CD4-positive, alpha-beta T cell treated with Interleukin-1 beta for 1 hour (primary cell): ENCODE measurements at regions not wholly inside any gene's neighbourhood (a gene's known extent, or its start where the extent isn't known, plus 50 kb on each side); places are given as distances from the start of the nearest gene placed in this dataset.
"Not testable (repeated sequence)": the region's sequence is repeated elsewhere in the genome, so short reads cannot be mapped to it uniquely, and the experiment has no call there.

ENCODE experiments used
- DNase-seq, 2 donors: peaks; one replicate each; pipeline ENCODE4 v3.0.0-alpha.2; 2020 to 2022

DNA sequence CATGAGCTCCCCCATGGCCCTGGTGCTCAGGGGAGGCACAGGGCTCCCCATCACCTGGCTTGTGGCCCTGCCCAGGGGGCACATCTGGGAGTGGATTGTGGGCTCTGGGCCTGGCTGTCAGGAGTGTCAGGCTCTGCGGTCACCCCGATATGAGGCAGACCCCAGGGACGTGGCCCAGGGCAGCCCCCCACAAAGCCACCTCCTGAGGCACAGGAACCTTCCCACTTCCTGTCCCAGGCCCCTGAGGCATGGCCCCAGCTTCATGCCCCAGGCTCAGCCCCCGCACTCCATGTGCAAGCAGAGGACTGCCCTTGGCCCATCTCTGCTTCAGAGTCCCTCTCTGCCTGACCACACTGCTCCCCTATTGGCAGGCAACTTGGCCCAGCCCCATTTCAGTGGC, 160.3 kb downstream of the PCTP start:
- no peak for DNase-seq

DNA sequence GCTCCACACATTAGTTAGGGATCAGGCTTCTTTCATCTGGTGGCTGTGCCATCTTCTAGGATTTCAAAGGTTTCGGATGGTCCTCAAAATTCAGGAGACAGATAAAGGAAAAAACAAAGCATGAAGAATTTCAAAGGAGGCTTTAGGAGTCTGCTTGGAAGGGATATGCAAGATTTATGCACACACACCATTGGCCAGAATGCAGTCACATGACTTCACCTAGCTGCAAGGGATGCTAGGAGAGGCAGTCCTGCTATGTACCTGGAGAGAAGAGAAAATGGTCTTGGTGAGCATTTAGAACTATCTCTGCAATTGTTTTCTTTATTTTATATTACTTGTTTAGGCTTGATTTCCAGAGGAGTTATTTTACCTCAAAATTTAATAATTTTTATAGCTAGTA, 174.6 kb downstream of the PCTP start:
- DNase-seq, result no peak

DNA sequence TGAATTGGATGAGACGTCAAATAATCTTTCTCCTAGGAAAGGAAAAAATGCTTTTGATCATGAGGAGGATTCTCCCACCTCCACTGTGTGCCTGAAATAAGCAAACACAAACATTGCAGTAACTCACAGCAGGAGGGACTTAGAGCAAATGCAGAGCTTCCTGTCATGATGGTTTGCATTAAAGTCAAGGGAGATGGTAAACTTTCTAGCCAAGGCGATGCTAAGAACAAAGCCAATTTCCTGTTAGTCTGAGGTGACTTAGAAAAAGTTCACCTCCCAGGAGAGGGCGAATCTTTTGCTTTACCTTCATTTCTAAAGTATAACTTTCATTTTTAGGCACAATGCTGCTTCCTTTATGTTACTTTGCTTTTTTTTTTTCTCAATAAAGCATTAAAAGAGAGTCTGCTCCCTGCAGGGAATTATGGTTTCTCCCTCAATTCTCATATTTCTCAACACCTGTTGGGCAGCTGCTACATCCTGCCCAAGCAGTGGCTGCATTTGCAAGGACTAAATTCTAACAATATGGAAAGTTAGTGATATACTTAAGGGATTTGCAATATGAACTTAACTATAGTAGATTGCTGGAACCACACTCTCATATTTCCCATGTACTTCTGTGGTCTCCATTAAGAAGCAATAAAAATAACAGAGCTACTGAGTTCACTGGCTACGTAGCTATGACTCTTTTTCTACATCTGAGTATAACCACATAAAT, 175.6 kb downstream of the PCTP start:
- no peak for DNase-seq

DNA sequence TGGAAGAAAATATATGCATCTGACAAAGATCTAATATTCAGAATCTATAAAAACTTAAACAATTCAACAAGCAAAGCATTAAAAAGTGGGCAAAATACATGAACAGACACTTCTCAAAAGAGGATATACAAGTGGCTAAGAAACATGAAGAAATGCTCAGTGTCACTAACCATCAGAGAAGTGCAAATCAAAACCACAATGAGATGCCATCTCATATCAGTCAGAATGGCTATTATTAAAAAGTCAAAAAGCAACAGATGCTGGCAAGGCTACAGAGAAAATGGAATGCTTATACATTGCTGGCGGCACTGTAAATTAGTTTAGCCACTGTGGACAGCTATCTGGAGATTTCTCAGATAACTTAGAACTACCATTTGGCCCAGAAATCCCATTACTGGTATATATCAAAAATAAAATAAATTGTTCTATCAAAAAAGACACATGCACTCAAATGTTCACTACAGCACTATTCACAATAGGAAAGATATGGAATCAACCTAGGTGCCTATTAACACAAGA, 179.5 kb downstream of the PCTP start:
- DNase-seq, result no peak

DNA sequence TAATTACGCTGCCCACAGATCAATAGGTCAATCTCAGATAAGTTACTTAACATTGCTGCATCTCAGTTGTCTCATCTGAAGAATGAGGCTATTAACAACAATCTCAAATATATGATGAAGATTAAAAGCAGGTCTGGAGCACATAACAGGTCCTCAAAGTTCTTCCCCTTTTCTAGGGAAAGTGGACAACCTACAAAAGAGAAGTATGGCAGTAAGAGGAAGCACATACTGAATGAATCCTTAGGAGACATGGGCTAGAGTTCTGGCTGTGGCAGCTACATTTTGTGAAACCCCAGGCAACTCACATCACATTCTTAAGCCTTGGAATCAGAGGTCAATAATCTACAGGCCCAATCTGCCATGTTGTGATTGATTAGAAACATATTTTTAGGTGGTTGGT, 180.6 kb downstream of the PCTP start:
- DNase-seq, result no peak

DNA sequence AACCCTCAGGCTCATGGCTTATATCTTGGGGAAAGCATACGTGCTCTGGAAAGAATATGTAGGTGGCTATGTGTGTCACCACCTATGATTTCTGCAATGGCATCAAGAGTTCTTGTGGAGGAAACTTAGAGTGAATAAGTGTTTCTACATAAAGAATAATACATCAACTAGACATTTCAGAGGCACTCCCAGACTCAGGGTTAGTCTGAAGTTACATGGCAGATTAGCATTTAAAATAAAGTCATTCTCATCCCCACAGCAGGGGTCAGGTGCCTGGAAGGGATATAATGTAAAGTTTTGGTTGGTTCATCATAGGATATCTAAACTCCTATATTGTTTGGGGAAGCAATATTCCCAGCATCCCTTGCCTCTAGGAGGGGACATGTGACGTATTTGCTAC, 182.1 kb downstream of the PCTP start:
- DNase-seq, result no peak

DNA sequence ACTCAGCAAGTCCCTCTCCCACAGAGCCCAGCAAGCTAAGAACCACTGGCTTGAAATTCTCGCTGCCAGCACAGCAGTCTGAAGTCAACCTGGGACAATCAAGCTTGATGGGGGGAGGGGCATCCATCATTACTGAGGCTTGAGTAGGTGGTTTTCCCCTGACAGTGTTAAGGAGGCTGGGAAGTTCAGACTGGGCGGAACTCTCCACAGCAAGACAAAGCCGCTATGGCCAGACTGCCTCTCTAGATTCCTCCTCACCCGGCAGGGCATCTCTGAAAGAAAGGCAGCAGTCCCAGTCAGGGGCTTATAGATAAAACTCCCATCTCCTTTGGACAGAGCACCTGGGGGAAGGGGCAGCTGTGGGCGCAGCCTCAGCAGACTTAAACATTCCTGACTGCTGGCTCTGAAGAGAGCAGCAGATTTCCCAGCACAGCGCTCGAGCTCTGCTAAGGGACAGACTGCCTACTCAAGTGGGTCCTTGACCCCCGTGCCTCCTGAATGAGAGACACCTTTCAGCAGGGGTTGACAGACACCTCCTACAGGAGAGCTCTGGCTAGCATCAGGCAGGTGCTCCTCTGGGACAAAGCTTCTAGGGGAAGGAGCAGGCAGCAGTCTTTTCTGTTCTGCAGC, 188.4 kb downstream of the PCTP start:
- DNase-seq, result not testable (repeated sequence)

DNA sequence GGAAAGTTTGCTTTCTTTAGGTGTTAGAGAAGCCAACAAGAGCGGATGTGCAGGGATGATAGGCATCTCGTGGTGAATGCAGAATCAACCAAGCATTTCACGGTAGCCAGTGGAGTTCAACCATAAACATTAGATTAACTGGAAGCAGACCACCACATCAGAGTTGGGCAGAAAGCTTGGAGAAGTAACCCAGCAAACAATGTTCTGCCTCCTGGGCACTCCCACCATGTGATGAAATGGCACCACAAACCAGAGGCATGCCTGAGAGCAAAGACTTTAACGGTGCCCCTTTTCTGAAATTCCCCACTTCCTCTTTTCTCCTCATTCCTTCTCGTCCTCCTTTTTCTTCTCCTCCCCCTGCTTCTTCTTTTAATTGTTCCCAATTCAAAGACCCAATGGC, 193.5 kb upstream of the ANKFN1 start:
- DNase-seq, result no peak

DNA sequence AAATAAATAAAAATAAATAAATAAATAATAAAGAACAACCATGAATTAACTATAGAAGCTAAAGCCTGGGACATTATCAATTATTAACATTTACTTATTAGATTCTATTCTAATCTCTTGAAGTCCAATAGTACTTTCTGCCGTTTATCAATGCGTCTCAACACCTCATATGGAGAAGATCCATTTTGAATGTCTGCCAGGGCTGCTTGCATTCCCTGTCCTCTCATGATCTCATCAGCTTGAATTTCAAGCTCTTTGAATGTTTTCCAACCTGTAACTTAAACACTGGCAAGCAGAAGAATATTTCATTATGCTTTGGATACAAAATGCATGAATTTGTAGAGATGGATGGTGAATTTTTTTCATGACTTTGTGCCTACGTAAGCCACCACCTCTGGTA, 191.9 kb upstream of the ANKFN1 start:
- no peak for DNase-seq

DNA sequence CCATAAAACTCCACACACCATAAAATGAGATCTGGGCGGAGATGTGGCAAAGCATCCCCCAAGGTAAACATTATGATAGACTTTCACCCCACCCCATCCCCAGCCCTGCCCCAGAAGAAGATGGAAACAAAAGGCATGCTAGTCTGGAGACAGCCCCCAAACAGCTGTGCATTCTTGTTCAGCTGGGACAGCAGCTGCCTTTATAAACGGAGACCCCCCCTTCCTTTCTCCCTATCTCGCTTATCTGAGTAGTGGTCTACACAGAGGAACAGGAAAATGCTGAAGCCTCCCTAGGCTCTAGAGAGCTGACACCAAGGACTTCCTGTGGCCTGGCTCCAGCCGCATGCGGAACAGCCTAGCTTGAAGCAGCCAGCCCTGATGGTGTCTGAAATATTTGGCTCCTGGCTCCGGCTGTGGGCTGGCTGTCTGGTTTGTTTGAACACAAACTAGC, 190.3 kb upstream of the ANKFN1 start:
- DNase-seq, result no peak

DNA sequence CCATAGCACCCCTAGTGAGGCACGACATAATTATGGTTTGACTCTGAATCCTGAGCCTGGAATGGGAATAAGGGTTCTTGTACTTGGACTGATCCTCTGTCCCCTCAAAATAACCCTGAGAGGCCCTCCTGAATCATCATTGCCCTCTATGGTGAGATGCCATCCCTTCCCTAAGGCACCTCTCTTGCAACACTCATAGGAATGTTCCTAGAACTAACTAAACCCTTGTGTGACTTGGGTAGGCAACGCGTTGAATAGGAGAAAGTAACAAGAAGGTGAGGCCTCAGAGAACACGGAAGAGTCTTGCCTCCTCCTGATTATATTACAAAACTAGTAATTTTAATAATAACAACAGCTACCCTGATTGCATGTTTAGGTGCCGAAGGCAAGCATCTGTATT, 189.1 kb upstream of the ANKFN1 start:
- DNase-seq, result no peak

DNA sequence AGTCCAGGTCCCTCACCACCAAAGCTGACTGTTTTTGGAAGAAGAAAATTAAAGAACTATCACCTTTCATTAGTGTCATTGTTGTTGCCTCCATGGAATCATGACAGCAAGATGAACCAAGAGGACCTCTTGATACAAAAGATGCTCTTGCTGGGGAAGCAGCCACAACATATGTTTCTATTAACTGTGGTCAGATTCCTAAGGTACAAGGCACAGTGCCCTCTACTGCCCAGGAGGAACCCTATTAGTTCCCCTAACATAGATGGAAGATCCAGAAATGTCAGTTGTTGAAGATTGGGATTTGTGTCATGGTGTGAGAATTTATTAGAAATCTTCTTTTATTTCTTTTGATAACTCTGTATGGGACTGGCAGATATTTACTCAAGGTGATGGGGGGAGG, 188.2 kb upstream of the ANKFN1 start:
- no peak for DNase-seq

DNA sequence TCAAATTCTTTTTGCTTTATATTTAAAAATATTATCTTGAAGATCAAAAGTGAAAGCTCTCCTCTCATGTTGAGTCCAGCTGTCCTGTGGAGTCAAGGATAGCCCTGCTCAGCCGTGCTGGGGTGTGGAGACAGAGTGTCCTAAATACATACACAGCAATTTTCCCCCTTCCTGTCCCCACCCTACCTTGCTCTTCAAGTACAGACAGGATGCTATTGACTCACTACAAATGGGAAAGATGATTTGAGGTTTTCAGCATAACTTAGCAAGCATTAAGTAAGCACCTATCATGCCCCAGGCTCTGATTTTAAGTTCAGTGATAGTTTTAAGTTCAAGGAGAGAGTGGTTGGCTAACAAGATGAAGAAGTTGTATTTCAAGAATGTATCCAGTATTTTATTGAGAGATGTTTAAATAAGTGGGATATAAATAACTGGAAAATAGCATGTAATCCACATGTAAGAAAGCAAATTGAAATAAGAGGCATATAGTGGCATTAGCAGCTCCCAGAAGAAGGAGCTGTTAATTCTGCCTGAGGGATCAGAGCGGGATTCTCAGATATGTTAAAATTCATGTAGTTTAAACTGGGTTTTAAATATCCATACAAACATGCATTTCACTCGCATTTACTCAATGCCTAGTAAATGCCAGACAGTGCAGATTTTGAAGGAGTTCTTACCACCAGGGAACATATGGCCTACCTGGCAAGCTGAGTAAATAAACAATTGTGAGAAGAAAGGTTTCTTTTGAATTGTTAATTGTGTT, 183.5 kb upstream of the ANKFN1 start:
- DNase-seq, result no peak

DNA sequence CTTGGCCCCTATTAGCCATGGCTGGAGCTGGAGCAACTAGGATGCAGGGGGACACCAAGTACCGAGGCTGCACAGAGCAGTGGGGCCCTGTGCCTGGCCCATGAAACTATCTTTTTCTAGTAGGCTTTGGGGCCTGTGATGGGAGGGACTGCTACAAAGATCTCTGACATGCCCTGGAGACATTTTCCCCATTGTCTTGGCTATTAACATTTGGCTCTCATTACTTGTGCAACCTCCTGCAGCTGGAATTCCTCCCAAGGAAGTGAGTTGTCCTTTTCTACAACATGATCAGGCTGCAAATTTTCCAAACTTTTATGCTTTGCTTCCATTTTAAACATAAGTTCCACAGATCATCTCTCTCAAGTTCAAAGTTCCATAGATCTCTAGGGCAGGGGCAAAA, 174.7 kb upstream of the ANKFN1 start:
- no peak for DNase-seq

DNA sequence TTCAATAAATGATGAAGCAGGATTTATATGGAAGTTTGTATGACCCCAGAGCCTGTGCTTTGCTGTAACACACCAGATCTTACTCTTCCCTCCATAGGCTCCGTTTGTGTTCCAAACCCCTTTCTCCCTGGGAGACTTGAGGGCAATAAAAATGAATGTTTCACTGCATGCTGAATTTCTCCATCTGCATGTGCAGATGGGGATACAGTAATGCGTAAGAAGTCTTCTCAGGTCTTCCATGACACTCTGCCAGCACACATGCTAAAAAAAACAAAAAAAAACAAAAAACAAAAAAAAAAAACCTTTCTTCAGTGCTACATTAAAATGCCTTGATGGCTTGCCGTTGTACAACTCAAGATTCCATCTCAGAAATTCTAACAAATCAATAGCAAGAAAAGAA, 170.2 kb upstream of the ANKFN1 start:
- no peak for DNase-seq

DNA sequence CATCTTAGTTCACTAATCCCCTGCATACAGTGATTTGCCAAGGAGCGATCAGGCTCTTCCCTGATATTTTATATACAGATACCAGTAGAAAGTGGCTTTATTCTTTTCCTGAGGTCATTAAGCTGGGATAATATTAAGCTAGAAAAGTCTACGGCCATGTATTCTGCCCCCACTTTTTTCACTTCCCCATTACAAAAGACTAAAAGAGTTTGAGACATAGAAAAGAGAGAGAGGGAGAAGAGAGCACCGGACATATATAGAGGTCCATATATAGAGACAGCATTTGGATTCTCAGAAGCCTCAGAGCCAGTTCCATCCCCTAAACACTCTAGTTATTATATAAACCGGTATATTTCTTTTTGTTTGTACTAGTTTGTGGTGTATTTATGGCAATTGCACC, 166.5 kb upstream of the ANKFN1 start:
- no peak for DNase-seq

DNA sequence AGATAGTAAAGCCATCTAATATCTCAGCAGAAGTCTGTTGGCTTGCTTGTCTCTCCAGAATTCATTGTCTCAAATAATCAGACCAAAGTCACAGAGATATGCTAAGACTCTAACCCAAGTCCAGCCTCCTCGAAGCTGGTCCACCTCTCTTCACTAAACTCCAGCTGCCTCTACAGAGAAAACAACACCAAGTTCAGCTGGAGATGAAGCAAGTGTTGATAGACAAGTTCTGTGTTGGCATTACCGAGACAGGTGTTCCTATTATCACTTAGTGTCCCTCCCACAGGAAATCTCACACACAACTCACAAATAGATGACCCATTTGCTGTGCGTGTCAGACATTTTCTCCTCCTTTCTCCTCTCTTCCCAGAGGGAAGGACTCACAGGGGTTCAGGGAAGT, 164.4 kb upstream of the ANKFN1 start:
- DNase-seq, result no peak

DNA sequence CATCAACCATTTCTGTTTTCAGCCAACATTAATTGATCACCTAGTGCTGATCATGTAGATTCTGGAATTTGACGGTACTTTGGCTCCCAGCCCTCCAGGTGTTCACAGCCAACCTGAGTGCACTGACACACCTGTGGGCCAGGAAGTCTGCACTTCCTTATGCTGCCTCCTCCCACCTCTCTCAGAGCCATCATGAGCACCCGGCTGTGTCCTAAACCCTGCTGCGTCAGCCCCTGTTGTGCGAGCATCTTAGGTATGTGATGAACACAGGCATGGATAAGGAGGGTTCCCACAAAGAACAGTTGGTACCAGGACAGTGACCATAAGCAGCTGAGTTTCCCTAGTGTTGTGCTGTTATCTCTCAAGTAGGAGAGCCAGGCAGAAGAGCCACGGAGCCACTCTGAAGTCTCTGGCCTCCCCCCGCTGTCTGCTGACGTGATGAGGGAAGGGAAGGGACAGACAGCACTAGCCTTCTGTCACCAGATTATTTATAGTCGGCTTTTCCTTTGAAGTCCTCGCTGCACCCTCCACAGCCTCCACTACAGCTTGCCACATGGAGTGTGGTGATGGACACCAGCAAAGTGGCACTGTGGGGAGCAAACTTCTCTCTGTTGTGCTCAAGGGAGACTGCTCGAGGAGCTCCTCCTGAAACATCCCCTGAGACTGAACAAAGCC, 162.8 kb upstream of the ANKFN1 start:
- DNase-seq, result no peak

DNA sequence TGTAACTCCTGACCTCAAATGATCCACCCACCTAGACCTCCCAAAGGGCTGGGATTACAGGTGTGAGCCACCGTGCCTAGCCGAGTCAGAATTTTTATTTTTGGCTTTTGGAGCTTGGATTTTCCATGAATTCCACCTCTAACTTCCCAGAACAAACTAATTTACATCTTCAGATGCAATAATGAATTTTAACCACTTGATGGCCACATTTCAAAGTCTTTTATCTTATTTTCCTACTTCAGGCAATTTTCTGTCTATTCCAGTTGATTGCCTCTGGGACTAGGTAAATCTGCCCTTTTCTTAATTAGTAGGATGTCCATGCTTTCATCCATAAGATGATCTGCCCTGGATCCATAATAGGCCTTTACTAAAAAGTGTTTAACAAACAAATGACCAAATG, 156.4 kb upstream of the ANKFN1 start:
- DNase-seq, result no peak

DNA sequence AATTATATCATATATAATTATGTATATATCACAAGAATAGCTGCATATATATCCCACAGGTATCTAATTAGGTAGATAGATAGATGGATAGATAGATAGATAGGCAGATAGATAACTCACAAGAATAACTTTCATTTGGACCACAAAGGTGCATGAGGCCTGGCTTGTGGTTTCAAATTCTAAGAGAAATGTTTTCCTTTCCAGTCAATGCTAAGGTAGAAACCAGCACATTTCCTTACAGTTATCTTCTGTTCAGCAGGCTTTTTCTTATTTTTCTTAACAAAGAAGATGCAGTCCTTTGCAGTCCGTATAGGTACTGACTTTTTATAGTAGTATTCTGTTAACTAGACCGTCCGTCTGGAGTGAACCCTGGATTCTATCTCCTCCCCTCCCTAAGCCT, 152.9 kb upstream of the ANKFN1 start:
- no peak for DNase-seq

DNA sequence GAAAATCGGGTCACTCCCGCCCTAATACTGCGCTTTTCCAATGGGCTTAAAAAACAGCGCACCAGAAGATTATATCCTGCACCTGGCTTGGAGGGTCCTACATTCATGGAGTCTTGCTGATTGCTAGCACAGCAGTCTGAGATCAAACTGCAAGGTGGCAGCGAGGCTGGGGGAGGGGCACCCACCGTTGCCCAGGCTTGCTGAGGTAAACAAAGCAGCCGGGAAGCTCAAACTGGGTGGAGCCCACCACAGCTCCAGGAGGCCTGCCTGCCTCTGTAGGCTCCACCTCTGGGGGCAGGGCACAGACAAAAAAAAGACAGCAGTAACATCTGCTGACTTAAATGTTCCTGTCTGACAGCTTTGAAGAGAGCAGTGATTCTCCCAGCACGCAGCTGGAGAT, 150.6 kb upstream of the ANKFN1 start:
- peak in 1 of 2 donors; percentile 25 for DNase-seq

DNA sequence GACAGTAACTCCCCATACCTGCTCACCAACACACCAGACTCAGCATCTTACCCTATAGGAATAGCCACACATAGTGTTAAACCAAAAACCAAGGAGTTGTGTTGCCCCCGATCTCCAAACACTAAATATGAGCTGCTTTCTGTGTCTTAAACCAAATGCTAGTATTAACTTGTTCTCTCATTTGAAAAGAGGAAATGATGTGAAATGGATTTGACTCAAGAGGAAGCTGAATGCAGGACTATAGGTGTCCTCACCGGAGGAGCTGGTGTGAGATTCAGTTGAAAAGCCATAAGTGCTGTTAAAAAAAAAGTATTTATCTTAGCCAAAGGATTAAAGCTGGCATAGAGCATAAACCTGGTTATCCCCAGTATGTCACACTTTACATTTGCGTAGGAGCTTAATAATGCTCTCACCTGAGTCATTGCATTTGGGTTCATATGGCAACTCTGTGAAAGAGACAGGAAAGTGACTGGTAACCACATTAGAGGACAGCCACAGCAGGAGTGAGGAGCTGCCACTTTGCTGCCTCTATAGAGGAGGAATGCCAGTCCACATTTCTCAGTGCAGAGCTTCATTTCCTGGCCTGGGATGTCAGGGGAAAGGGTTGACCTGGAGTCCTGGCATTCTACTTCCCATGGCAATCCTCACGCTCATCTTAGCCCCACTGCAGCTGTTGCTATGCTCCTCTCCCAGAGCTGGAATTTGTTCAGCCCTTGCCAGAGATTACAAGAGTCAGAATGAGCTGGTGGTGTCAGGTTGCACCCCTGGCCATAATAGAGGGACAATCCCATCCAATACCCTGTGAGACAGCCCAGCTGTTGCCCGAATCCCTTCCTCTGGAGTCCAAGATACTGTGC, 143.3 kb upstream of the ANKFN1 start:
- DNase-seq, result no peak
